ENCODE measurements at regions not wholly inside any gene's neighbourhood (a gene's known extent, or its start where the extent isn't known, plus 50 kb on each side); places are given as distances from the start of the nearest gene placed in this dataset.

DNA sequence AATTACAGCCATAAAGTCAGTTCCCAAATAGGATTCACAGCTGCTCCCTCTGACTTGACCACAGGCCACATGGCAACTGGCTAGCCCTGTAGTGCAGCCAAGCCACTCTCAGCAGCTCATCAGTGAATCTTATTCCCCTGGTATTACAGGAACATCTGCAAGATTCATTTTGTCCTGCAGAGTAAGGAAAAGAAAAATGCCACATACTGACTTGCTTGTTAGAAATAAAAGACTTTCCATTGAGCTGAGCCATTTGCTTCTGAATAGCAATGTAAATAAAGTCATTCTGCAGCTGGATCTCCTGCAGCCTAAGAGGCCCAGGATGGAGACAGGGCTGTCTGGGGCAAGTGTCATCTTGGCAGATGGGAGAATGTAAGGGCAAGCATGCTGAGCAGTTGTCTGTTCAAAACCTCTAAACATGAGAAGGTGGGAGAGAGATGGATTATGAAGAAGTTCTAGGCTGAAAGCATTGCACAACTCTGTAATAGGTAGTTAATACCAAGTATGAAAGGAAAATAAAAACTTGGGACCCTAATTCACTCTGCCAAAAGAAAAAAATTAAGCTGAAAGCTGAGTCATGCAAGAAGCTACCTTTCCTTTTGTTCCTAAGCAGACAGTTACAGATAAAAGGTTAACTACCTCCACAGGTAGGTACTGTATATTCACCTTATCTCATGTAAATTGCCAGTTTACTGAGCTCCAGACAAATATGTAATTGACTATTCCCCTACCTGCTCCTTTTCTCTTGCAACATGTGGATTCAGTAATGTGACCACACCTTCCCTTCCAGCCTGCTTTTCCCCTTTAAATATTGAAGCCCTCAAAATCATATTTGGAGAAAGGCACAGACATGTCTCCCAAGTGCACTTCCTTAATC, 244.4 kb upstream of the RAI14 start (continued):
- TF ChIP-seq ZNF317 (CRISPR knock-in tag; IDR thresholded peaks at IDR 0.05; ENCODE audit: borderline replicate concordance, low read depth): no peak
- TF ChIP-seq, protein P1, sequence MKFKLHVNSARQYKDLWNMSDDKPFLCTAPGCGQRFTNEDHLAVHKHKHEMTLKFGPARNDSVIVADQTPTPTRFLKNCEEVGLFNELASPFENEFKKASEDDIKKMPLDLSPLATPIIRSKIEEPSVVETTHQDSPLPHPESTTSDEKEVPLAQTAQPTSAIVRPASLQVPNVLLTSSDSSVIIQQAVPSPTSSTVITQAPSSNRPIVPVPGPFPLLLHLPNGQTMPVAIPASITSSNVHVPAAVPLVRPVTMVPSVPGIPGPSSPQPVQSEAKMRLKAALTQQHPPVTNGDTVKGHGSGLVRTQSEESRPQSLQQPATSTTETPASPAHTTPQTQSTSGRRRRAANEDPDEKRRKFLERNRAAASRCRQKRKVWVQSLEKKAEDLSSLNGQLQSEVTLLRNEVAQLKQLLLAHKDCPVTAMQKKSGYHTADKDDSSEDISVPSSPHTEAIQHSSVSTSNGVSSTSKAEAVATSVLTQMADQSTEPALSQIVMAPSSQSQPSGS (CRISPR knock-in tag; IDR thresholded peaks at IDR 0.05; ENCODE audit: borderline replicate concordance, low read depth): no peak
- TF ChIP-seq IRF2 (CRISPR knock-in tag; IDR thresholded peaks at IDR 0.05; ENCODE audit: borderline replicate concordance, low read depth): no peak
- TF ChIP-seq, protein P2, sequence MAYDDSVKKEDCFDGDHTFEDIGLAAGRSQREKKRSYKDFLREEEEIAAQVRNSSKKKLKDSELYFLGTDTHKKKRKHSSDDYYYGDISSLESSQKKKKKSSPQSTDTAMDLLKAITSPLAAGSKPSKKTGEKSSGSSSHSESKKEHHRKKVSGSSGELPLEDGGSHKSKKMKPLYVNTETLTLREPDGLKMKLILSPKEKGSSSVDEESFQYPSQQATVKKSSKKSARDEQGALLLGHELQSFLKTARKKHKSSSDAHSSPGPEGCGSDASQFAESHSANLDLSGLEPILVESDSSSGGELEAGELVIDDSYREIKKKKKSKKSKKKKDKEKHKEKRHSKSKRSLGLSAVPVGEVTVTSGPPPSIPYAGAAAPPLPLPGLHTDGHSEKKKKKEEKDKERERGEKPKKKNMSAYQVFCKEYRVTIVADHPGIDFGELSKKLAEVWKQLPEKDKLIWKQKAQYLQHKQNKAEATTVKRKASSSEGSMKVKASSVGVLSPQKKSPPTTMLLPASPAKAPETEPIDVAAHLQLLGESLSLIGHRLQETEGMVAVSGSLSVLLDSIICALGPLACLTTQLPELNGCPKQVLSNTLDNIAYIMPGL (CRISPR knock-in tag; IDR thresholded peaks at IDR 0.05): no peak
- TF ChIP-seq, protein P3, sequence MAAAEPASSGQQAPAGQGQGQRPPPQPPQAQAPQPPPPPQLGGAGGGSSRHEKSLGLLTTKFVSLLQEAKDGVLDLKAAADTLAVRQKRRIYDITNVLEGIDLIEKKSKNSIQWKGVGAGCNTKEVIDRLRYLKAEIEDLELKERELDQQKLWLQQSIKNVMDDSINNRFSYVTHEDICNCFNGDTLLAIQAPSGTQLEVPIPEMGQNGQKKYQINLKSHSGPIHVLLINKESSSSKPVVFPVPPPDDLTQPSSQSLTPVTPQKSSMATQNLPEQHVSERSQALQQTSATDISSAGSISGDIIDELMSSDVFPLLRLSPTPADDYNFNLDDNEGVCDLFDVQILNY (CRISPR knock-in tag; IDR thresholded peaks at IDR 0.05): no peak
- peak; percentile 38; the same call in 1 of the 2 replicates for TF ChIP-seq SP1 (CRISPR knock-in tag; conservative IDR thresholded peaks at IDR 0.05)
- TF ChIP-seq NFYB (CRISPR knock-in tag; conservative IDR thresholded peaks at IDR 0.05; ENCODE audit: low read depth): no peak
- no peak for TF ChIP-seq STAT6 (CRISPR knock-in tag; conservative IDR thresholded peaks at IDR 0.05; ENCODE audit: low read depth)

DNA sequence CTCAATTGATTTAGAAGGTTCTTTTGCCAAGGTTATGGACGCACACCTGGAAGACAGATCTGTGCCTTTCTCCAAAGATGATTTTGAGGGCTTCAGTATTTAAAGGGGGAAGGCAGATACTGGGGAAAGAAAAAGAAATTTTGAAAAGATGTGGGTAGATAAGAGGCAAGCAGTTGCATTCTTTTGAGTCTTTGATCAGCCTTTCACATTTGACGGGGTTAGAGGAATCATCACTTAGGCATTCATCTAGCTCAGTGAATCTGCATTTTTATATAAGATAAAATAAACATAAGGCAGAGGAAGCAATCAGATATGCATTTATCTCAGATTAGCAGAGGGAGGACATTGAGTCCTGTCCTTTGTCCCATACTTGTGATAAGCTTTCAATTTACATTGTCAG, 243.4 kb upstream of the RAI14 start:
- peaks cover 2% of the 10 kb centered on the region; the same call in 1 of the 2 replicates for H3K27me3 Mint-ChIP-seq (ENCODE audit: low read depth)
- ATAC-seq: no peak
- ChIA-PET POLR2A (no interaction called here), CTCF (no interaction called here)
- peaks cover 27% of the 10 kb centered on the region for H3K36me3 Mint-ChIP-seq
- H3K27ac Mint-ChIP-seq: peak overlapping the region; percentile 92
- DNase-seq (ENCODE audit: low spot score): no peak
- peaks cover 80% of the 10 kb centered on the region for H3K4me1 Mint-ChIP-seq
- H3K4me3 Mint-ChIP-seq: peak overlapping the region; percentile 18
- H3K9me3 Mint-ChIP-seq: peaks cover 26% of the 10 kb centered on the region
- TF ChIP-seq, protein P4, sequence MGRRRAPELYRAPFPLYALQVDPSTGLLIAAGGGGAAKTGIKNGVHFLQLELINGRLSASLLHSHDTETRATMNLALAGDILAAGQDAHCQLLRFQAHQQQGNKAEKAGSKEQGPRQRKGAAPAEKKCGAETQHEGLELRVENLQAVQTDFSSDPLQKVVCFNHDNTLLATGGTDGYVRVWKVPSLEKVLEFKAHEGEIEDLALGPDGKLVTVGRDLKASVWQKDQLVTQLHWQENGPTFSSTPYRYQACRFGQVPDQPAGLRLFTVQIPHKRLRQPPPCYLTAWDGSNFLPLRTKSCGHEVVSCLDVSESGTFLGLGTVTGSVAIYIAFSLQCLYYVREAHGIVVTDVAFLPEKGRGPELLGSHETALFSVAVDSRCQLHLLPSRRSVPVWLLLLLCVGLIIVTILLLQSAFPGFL (CRISPR knock-in tag; IDR thresholded peaks at IDR 0.05; ENCODE audit: borderline replicate concordance): no peak
- TF ChIP-seq ELF4 (CRISPR knock-in tag; IDR thresholded peaks at IDR 0.05; ENCODE audit: low read depth) (no peak), ZNF219 (CRISPR knock-in tag; IDR thresholded peaks at IDR 0.05; ENCODE audit: borderline replicate concordance) (no peak), ESRRA (CRISPR knock-in tag; IDR thresholded peaks at IDR 0.05; ENCODE audit: borderline replicate concordance) (no peak), ZNF416 (CRISPR knock-in tag; IDR thresholded peaks at IDR 0.05) (no peak), PRRX2 (CRISPR knock-in tag; IDR thresholded peaks at IDR 0.05) (no peak), IRF1 (CRISPR knock-in tag; IDR thresholded peaks at IDR 0.05) (no peak)
- TF ChIP-seq, protein P5, sequence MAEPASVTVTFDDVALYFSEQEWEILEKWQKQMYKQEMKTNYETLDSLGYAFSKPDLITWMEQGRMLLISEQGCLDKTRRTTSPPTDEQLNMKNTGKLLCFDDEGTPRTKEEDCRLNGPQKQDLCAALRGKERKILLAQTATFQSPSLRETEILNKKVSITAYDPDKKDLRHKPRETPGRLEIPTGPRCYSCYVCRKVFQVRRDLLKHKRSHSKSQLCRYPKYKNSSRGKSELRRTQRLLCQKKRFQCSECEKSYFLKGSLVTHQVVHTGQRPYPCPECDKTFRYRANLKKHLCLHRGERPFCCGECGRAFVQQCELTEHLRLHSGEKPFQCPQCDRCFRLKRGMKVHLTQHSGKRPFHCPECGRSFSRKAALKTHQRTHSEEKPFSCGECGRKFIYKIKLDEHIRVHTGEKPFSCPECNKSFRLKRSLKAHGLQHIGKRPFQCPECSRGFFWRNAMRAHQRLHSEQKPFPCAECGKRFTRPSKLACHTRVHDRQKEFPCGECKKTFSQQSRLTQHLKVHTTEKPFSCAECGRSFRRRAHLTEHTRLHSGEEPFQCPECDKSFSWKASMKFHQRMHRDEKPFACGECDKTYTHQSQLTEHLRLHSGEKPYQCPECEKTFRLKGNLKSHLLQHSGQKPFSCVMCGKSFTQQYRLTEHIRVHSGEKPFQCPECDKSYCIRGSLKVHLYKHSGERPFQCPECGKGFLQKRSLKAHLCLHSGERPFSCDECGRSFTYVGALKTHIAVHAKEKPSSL (CRISPR knock-in tag; conservative IDR thresholded peaks at IDR 0.05): no peak
- TF ChIP-seq, protein P6, sequence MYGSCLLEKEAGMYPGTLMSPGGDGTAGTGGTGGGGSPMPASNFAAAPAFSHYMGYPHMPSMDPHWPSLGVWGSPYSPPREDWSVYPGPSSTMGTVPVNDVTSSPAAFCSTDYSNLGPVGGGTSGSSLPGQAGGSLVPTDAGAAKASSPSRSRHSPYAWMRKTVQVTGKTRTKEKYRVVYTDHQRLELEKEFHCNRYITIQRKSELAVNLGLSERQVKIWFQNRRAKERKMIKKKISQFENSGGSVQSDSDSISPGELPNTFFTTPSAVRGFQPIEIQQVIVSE (CRISPR knock-in tag; IDR thresholded peaks at IDR 0.05; ENCODE audit: borderline replicate concordance): no peak
- TF ChIP-seq, protein P7, sequence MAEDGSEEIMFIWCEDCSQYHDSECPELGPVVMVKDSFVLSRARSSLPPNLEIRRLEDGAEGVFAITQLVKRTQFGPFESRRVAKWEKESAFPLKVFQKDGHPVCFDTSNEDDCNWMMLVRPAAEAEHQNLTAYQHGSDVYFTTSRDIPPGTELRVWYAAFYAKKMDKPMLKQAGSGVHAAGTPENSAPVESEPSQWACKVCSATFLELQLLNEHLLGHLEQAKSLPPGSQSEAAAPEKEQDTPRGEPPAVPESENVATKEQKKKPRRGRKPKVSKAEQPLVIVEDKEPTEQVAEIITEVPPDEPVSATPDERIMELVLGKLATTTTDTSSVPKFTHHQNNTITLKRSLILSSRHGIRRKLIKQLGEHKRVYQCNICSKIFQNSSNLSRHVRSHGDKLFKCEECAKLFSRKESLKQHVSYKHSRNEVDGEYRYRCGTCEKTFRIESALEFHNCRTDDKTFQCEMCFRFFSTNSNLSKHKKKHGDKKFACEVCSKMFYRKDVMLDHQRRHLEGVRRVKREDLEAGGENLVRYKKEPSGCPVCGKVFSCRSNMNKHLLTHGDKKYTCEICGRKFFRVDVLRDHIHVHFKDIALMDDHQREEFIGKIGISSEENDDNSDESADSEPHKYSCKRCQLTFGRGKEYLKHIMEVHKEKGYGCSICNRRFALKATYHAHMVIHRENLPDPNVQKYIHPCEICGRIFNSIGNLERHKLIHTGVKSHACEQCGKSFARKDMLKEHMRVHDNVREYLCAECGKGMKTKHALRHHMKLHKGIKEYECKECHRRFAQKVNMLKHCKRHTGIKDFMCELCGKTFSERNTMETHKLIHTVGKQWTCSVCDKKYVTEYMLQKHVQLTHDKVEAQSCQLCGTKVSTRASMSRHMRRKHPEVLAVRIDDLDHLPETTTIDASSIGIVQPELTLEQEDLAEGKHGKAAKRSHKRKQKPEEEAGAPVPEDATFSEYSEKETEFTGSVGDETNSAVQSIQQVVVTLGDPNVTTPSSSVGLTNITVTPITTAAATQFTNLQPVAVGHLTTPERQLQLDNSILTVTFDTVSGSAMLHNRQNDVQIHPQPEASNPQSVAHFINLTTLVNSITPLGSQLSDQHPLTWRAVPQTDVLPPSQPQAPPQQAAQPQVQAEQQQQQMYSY (CRISPR knock-in tag; IDR thresholded peaks at IDR 0.05): no peak
